ENCODE measurements at regions not wholly inside any gene's neighbourhood (a gene's known extent, or its start where the extent isn't known, plus 50 kb on each side); places are given as distances from the start of the nearest gene placed in this dataset.
"Not testable (repeated sequence)": the region's sequence is repeated elsewhere in the genome, so short reads cannot be mapped to it uniquely, and the experiment has no call there.

- DNase-seq (ENCODE audit: low read depth), result not testable (repeated sequence)
Measured at GRCh38 chr17:20842012-20842411, 200.8 kb downstream of the USP22 start.

- DNase-seq (ENCODE audit: low read depth), result not testable (repeated sequence)
Measured at GRCh38 chr17:20843261-20843660, 199.6 kb downstream of the USP22 start.

- peak; percentile 16 for DNase-seq (ENCODE audit: low read depth)
Measured at GRCh38 chr17:20843799-20844553, 198.8 kb downstream of the USP22 start.

- not testable (repeated sequence) for DNase-seq (ENCODE audit: low read depth)
Measured at GRCh38 chr17:20848869-20849443, 193.9 kb downstream of the USP22 start.

GRCh38 chr17:20851591-20852238, 191.1 kb downstream of the USP22 start:
- DNase-seq (ENCODE audit: low read depth), result not testable (repeated sequence)

- no peak for DNase-seq (ENCODE audit: low read depth)
Measured at GRCh38 chr17:20852239-20852989, 190.4 kb downstream of the USP22 start.

GRCh38 chr17:20852990-20853370, 189.8 kb downstream of the USP22 start:
- no peak for DNase-seq (ENCODE audit: low read depth)

GRCh38 chr17:20855910-20856470, 186.8 kb downstream of the USP22 start:
- not testable (repeated sequence) for DNase-seq (ENCODE audit: low read depth)

GRCh38 chr17:20866444-20867209, 176.2 kb downstream of the USP22 start:
- DNase-seq (ENCODE audit: low read depth), result not testable (repeated sequence)

- DNase-seq (ENCODE audit: low read depth), result not testable (repeated sequence)
Measured at GRCh38 chr17:20867436-20867937, 175.3 kb downstream of the USP22 start.

GRCh38 chr17:20867938-20868661, 174.7 kb downstream of the USP22 start:
- not testable (repeated sequence) for DNase-seq (ENCODE audit: low read depth)

- not testable (repeated sequence) for DNase-seq (ENCODE audit: low read depth)
Measured at GRCh38 chr17:20868662-20869007, 174.2 kb downstream of the USP22 start.

GRCh38 chr17:20873173-20873572, 169.6 kb downstream of the USP22 start:
- not testable (repeated sequence) for DNase-seq (ENCODE audit: low read depth)

GRCh38 chr17:20873688-20874328, 169.0 kb downstream of the USP22 start:
- not testable (repeated sequence) for DNase-seq (ENCODE audit: low read depth)

GRCh38 chr17:20877384-20877783, 165.4 kb downstream of the USP22 start:
- not testable (repeated sequence) for DNase-seq (ENCODE audit: low read depth)

GRCh38 chr17:20890338-20890737, 152.5 kb downstream of the USP22 start:
- DNase-seq (ENCODE audit: low read depth), result no peak

- DNase-seq (ENCODE audit: low read depth), result not testable (repeated sequence)
Measured at GRCh38 chr17:20895426-20895825, 147.4 kb downstream of the USP22 start.

- peak; percentile 50 for DNase-seq (ENCODE audit: low read depth)
Measured at GRCh38 chr17:20896153-20896649, 146.6 kb downstream of the USP22 start.

GRCh38 chr17:20898726-20899125, 144.1 kb downstream of the USP22 start:
- not testable (repeated sequence) for DNase-seq (ENCODE audit: low read depth)

- not testable (repeated sequence) for DNase-seq (ENCODE audit: low read depth)
Measured at GRCh38 chr17:20902496-20902895, 140.3 kb downstream of the USP22 start.
